Testis (tissue), 2 donors: ENCODE measurements at regions not wholly inside any gene's neighbourhood (a gene's known extent, or its start where the extent isn't known, plus 50 kb on each side); places are given as distances from the start of the nearest gene placed in this dataset.

Source experiments
- DNase-seq: peaks from one replicate; pipeline ENCODE4 v3.0.0-alpha.2; 2019
- H3K27ac ChIP-seq, 2 donors: fragments of 200-600 bp; sonication (generic); one replicate each; pipeline ENCODE4 v1.5.1; 2019
- H3K27me3 ChIP-seq: fragments of 200-600 bp; sonication (generic); one replicate; pipeline ENCODE4 v1.5.1; 2019
- H3K36me3 ChIP-seq: fragments of 200-600 bp; sonication (generic); one replicate; pipeline ENCODE4 v1.5.1; 2017; ENCODE audit warnings: low read depth; ENCODE audit errors: missing control alignments
- H3K4me1 ChIP-seq: fragments of 200-600 bp; sonication (generic); one replicate; pipeline ENCODE4 v1.5.1; 2019
- H3K4me3 ChIP-seq, 2 donors: fragments of 200-600 bp; sonication (generic); one replicate each; pipeline ENCODE4 v1.5.1; 2017 to 2019
- H3K9me3 ChIP-seq: fragments of 200-600 bp; sonication (generic); one replicate; pipeline ENCODE4 v1.5.1; 2017
- POLR2A ChIP-seq: fragments of 450-650 bp; IDR thresholded peaks from one replicate; pipeline ENCODE4 v1.6.1; 2017; ENCODE audit warnings: antibody characterized with exemption, mild to moderate bottlenecking, moderate library complexity
- WGBS, 2 donors: methylation state at CpG; one replicate each; pipeline ENCODE4 v1.1.5; 2018; 5-methylcytosine and 5-hydroxymethylcytosine counted together
- intact Hi-C: fragments of 100-400 bp; cut with DNase I; formaldehyde crosslinking; loops from one replicate; pipeline ENCODE4 v1.15.1; 2023; ENCODE audit warnings: low total_unique reads
- TF ChIP-seq, protein P1 (sequence below), 3 experiments: fragments of 450-650 bp in 2 of 3; fragments of 200-600 bp in 1 of 3; sonication (generic) in 1 of 3; IDR thresholded peaks; one replicate each; pipeline ENCODE4 v1.5.1; 2016 to 2019; ENCODE audit warnings: antibody characterized with exemption in 3 of 3, mild to moderate bottlenecking in 2 of 3, moderate library complexity in 1 of 3

DNA sequence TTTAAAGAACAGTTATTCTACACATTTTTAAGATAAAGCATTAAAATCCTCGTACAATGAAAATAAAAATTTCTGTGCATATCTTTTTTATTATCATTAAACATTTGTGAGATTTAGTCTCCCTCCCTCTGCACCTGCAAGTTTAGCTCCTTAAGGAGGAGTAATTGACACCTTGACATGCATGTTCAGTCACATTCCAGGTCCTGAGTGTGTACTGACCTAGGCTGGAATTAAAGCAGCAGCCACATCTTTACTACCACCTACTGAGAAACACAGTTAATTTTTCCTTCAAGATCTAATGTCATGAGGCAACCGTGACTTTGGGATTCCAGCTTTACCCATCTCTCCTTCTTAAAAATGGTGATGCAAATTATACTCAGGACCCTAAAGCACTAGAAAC, 123.1 kb upstream of the FREM2 start:
- intact Hi-C loops: no loop called here
- Histone ChIP-seq H3K4me1 (no peaks in the 10 kb centered on the region), H3K4me3 (no peak overlapping the region), H3K9me3 (no peaks in the 10 kb centered on the region), H3K27ac (no peak overlapping the region), H3K36me3 (no peaks in the 10 kb centered on the region), H3K27me3 (no peaks in the 10 kb centered on the region)
- DNase-seq: no peak
- WGBS, 2 donors: 82 to 86% methylated on average over 2 of the region's 2 CpGs
- no peak for TF ChIP-seq POLR2A
- TF ChIP-seq, protein P1, sequence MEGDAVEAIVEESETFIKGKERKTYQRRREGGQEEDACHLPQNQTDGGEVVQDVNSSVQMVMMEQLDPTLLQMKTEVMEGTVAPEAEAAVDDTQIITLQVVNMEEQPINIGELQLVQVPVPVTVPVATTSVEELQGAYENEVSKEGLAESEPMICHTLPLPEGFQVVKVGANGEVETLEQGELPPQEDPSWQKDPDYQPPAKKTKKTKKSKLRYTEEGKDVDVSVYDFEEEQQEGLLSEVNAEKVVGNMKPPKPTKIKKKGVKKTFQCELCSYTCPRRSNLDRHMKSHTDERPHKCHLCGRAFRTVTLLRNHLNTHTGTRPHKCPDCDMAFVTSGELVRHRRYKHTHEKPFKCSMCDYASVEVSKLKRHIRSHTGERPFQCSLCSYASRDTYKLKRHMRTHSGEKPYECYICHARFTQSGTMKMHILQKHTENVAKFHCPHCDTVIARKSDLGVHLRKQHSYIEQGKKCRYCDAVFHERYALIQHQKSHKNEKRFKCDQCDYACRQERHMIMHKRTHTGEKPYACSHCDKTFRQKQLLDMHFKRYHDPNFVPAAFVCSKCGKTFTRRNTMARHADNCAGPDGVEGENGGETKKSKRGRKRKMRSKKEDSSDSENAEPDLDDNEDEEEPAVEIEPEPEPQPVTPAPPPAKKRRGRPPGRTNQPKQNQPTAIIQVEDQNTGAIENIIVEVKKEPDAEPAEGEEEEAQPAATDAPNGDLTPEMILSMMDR (IDR thresholded peaks at IDR 0.05): no peak

DNA sequence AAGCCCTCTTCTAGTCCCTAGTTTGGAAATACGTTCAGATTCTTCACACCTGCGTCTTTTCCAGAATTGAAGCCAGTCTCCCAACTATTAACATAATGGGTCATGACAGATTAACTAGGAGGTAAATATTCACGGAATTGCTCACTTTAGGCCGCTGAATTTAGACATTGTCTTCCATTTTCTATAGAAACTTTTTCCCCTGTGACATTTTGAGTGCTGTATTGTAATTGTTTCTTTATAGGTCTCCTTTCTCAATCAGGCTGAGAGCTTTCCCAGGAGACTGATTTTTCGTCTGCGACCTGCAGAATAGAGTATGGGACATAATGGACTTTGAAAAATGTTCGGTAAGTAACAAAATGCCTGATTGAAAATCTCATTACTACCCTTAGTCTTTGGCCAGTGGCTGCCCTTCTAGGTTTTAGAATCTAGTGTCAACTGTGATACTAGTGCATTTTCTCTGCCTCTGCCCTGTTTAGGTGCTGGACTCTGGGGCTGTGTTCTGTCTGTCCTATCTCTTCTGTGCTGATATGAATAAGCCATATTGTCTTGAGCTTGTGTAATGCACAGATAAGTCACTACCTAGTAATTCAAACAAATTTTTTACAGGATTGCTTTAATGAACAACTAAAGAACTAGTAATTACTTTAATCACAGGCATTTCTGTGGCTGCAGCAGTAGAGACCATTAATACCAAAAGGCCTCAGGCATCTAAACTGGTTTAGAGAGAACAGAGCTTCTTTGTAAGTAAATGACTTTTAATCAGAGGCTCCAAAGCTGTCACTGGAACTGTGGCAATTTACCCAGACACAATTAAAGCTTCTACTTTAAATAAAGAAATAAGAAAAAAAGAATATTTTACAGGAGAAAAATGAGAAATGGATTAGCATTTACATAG, 122.4 kb upstream of the FREM2 start:
- H3K36me3 ChIP-seq: no peaks in the 10 kb centered on the region
- intact Hi-C loops: no loop called here
- no peak for TF ChIP-seq POLR2A
- TF ChIP-seq, protein P1 (IDR thresholded peaks at IDR 0.05): no peak
- no peaks in the 10 kb centered on the region for H3K27me3 ChIP-seq
- no peak for DNase-seq
- whole genome bisulfite sequencing, 2 donors: 89 to 91% methylated on average over 7 of the region's 7 CpGs
- no peak overlapping the region for H3K4me3 ChIP-seq
- H3K9me3 ChIP-seq: no peaks in the 10 kb centered on the region
- H3K27ac ChIP-seq: no peak overlapping the region
- H3K4me1 ChIP-seq: no peaks in the 10 kb centered on the region

DNA sequence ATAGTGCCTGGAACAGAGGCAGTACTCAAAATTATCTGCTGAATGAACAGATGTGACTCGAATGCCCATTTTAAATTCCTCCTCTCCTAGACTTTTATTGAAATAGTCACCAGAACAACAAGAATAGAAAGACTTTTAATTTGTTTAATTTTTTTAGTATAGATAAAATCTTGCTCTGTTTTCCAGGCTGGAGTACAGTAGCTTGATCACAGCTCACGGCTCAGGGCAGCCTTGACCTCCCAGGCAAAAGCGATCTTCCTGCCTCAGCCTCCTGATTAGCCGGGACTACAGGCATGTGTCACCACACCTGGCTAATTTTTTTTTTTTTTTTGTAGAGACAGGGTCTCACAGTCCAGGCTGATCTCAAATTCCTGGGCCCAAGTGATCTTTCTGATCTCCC, 120.9 kb upstream of the FREM2 start:
- H3K27ac ChIP-seq: no peak overlapping the region
- H3K9me3 ChIP-seq: no peaks in the 10 kb centered on the region
- H3K4me1 ChIP-seq: no peaks in the 10 kb centered on the region
- WGBS, 2 donors: 62 to 69% methylated on average over 4 of the region's 4 CpGs
- TF ChIP-seq POLR2A: no peak
- TF ChIP-seq, protein P1 (IDR thresholded peaks at IDR 0.05): no peak
- no peaks in the 10 kb centered on the region for H3K36me3 ChIP-seq
- H3K4me3 ChIP-seq: no peak overlapping the region
- intact Hi-C loops: no loop called here
- no peak for DNase-seq
- no peaks in the 10 kb centered on the region for H3K27me3 ChIP-seq

DNA sequence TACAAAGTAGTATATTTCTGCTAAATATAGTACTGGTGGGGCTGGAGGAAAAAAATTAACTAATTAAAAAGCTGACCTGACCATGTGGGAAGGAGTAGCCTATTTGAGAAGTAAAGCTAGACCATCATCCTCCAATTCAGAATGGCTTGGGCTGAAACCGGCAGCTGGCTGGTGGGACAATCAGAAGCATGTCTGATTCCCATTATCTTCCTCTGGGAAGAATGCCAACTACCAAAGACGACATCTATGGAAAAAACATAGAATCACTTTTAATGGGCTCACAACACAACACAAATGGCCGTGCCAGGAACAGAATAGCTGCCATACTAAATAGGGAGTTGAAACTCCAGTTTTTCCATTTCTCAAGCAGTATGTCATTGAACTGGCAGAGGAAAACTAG, 120.4 kb upstream of the FREM2 start:
- no peaks in the 10 kb centered on the region for H3K4me1 ChIP-seq
- WGBS, 2 donors: 42 to 45% methylated on average over 3 of the region's 3 CpGs
- no peak overlapping the region for H3K4me3 ChIP-seq
- H3K9me3 ChIP-seq: no peaks in the 10 kb centered on the region
- intact Hi-C loops: no loop called here
- H3K27ac ChIP-seq: no peak overlapping the region
- H3K36me3 ChIP-seq: no peaks in the 10 kb centered on the region
- TF ChIP-seq POLR2A: no peak
- TF ChIP-seq, protein P1 (IDR thresholded peaks at IDR 0.05): no peak
- no peaks in the 10 kb centered on the region for H3K27me3 ChIP-seq
- no peak for DNase-seq

DNA sequence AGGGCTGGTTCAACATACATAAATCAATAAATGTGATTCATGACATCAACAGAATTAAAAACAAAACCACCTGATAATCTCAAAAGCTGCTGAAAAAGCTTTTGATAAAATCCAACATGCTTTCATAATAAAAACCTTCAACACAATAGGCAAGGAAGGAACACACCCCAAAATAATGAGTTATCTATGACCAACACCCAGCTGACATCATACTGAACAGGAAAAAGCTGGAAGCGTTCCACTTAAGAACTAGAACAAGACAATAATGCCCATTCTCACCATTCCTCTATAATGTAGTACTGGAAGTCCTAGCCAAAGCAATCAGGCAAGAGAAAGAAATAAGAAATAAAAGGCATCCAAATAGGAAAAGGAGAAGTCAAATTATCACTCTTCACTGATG, 116.2 kb upstream of the FREM2 start:
- Histone ChIP-seq H3K27ac (no peak overlapping the region), H3K27me3 (no peaks in the 10 kb centered on the region), H3K4me1 (no peaks in the 10 kb centered on the region), H3K9me3 (no peaks in the 10 kb centered on the region), H3K4me3 (no peak overlapping the region), H3K36me3 (no peaks in the 10 kb centered on the region)
- DNase-seq: no peak
- WGBS, 2 donors: 80 to 83% methylated on average over 1 of the region's 1 CpG
- TF ChIP-seq POLR2A: no peak
- TF ChIP-seq, protein P1 (IDR thresholded peaks at IDR 0.05): no peak
- intact Hi-C loops: no loop called here
